Embryonic facial prominence (tissue), 1 donor: ENCODE measurements at regions not wholly inside any gene's neighbourhood (a gene's known extent, or its start where the extent isn't known, plus 50 kb on each side); places are given as distances from the start of the nearest gene placed in this dataset.

Experiments
- DNase-seq: peaks from one replicate; pipeline ENCODE4 v3.0.0-alpha.2; 2016; ENCODE audit errors: extremely low spot score

- no peak for DNase-seq
These were observed 421.1 kb downstream of the GLRX3 start for GRCh38 chr10:130557181-130557845.

GRCh38 chr10:130558746-130559546, 422.8 kb downstream of the GLRX3 start:
- no peak for DNase-seq

- DNase-seq: no peak
These were observed 423.3 kb downstream of the GLRX3 start for GRCh38 chr10:130559547-130559880.

GRCh38 chr10:130560116-130560515, 423.9 kb downstream of the GLRX3 start:
- DNase-seq: no peak

- DNase-seq: no peak
These were observed 424.4 kb downstream of the GLRX3 start for GRCh38 chr10:130560573-130560972.

GRCh38 chr10:130561681-130562080, 425.5 kb downstream of the GLRX3 start:
- DNase-seq: no peak

- no peak for DNase-seq
These were observed 430.8 kb downstream of the GLRX3 start for GRCh38 chr10:130567011-130567410.

- DNase-seq: no peak
These were observed 431.2 kb downstream of the GLRX3 start for GRCh38 chr10:130567436-130567835.

GRCh38 chr10:130568246-130568645, 432.1 kb downstream of the GLRX3 start:
- no peak for DNase-seq

GRCh38 chr10:130570074-130570473, 433.9 kb downstream of the GLRX3 start:
- DNase-seq: no peak

GRCh38 chr10:130571674-130572073, 435.5 kb downstream of the GLRX3 start:
- no peak for DNase-seq

- DNase-seq: no peak
These were observed 437.3 kb downstream of the GLRX3 start for GRCh38 chr10:130573446-130573845.

GRCh38 chr10:130575756-130576285, 439.6 kb downstream of the GLRX3 start:
- no peak for DNase-seq

- DNase-seq: no peak
These were observed 440.2 kb downstream of the GLRX3 start for GRCh38 chr10:130576427-130576826.

- no peak for DNase-seq
These were observed 440.8 kb downstream of the GLRX3 start for GRCh38 chr10:130577039-130577438.

GRCh38 chr10:130578532-130579289, 442.5 kb downstream of the GLRX3 start:
- no peak for DNase-seq

- no peak for DNase-seq
These were observed 443.7 kb downstream of the GLRX3 start for GRCh38 chr10:130579913-130580312.

GRCh38 chr10:130580975-130581374, 444.8 kb downstream of the GLRX3 start:
- DNase-seq: no peak

GRCh38 chr10:130587718-130588117, 451.5 kb downstream of the GLRX3 start:
- DNase-seq: no peak

- no peak for DNase-seq
These were observed 469.8 kb downstream of the GLRX3 start for GRCh38 chr10:130606001-130606405.

GRCh38 chr10:130607366-130607765, 471.2 kb downstream of the GLRX3 start:
- no peak for DNase-seq

- DNase-seq: no peak
These were observed 475.0 kb downstream of the GLRX3 start for GRCh38 chr10:130611239-130611638.
